ENCODE measurements at regions not wholly inside any gene's neighbourhood (a gene's known extent, or its start where the extent isn't known, plus 50 kb on each side); places are given as distances from the start of the nearest gene placed in this dataset.

- no peak for DNase-seq (ENCODE audit: low spot score)
- Mint-ChIP-seq H3K4me3 (ENCODE audit: low read depth) (no peak overlapping the region), H3K4me1 (ENCODE audit: low read depth) (no peaks in the 10 kb centered on the region), H3K27ac (no peak overlapping the region), H3K36me3 (ENCODE audit: low read depth) (no peaks in the 10 kb centered on the region), H3K9me3 (no peaks in the 10 kb centered on the region), H3K27me3 (ENCODE audit: low read depth) (no peaks in the 10 kb centered on the region)
- intact Hi-C loops (cut with micrococcal nuclease), result no loop called here
Measured at GRCh38 chr5:171705036-171705435, 80.6 kb upstream of the SMIM23 start.

GRCh38 chr5:171705830-171706468 is 79.7 kb upstream of the SMIM23 start:
- no peaks in the 10 kb centered on the region for H3K9me3 Mint-ChIP-seq
- no peaks in the 10 kb centered on the region for H3K36me3 Mint-ChIP-seq (ENCODE audit: low read depth)
- intact Hi-C loops (cut with micrococcal nuclease), result no loop called here
- DNase-seq (ENCODE audit: low spot score), result no peak
- H3K27ac Mint-ChIP-seq, result no peak overlapping the region
- H3K27me3 Mint-ChIP-seq (ENCODE audit: low read depth), result no peaks in the 10 kb centered on the region
- no peak overlapping the region for H3K4me3 Mint-ChIP-seq (ENCODE audit: low read depth)
- no peaks in the 10 kb centered on the region for H3K4me1 Mint-ChIP-seq (ENCODE audit: low read depth)

GRCh38 chr5:171706736-171707441 is 78.7 kb upstream of the SMIM23 start:
- Mint-ChIP-seq H3K27ac (no peak overlapping the region), H3K9me3 (no peaks in the 10 kb centered on the region), H3K4me1 (ENCODE audit: low read depth) (no peaks in the 10 kb centered on the region), H3K27me3 (ENCODE audit: low read depth) (no peaks in the 10 kb centered on the region), H3K4me3 (ENCODE audit: low read depth) (no peak overlapping the region), H3K36me3 (ENCODE audit: low read depth) (no peaks in the 10 kb centered on the region)
- intact Hi-C loops (cut with micrococcal nuclease), result no loop called here
- no peak for DNase-seq (ENCODE audit: low spot score)

- Mint-ChIP-seq H3K36me3 (ENCODE audit: low read depth) (no peaks in the 10 kb centered on the region), H3K9me3 (no peaks in the 10 kb centered on the region), H3K4me1 (ENCODE audit: low read depth) (no peaks in the 10 kb centered on the region), H3K27me3 (ENCODE audit: low read depth) (no peaks in the 10 kb centered on the region), H3K27ac (no peak overlapping the region), H3K4me3 (ENCODE audit: low read depth) (no peak overlapping the region)
- intact Hi-C loops (cut with micrococcal nuclease), result no loop called here
- DNase-seq (ENCODE audit: low spot score), result no peak
Measured at GRCh38 chr5:171707442-171707792, 78.2 kb upstream of the SMIM23 start.

- Mint-ChIP-seq H3K9me3 (no peaks in the 10 kb centered on the region), H3K27ac (no peak overlapping the region), H3K36me3 (ENCODE audit: low read depth) (no peaks in the 10 kb centered on the region), H3K4me3 (ENCODE audit: low read depth) (no peak overlapping the region), H3K4me1 (ENCODE audit: low read depth) (no peaks in the 10 kb centered on the region), H3K27me3 (ENCODE audit: low read depth) (no peaks in the 10 kb centered on the region)
- DNase-seq (ENCODE audit: low spot score), result no peak
- intact Hi-C loops (cut with micrococcal nuclease), result no loop called here
Measured at GRCh38 chr5:171709930-171710329, 75.7 kb upstream of the SMIM23 start.

- Mint-ChIP-seq H3K4me3 (ENCODE audit: low read depth) (no peak overlapping the region), H3K27me3 (ENCODE audit: low read depth) (no peaks in the 10 kb centered on the region), H3K4me1 (ENCODE audit: low read depth) (no peaks in the 10 kb centered on the region), H3K27ac (no peak overlapping the region), H3K36me3 (ENCODE audit: low read depth) (no peaks in the 10 kb centered on the region), H3K9me3 (no peaks in the 10 kb centered on the region)
- DNase-seq (ENCODE audit: low spot score), result no peak
- intact Hi-C loops (cut with micrococcal nuclease), result no loop called here
Measured at GRCh38 chr5:171710451-171711024, 75.1 kb upstream of the SMIM23 start.

GRCh38 chr5:171711571-171711970 is 74.0 kb upstream of the SMIM23 start:
- no peaks in the 10 kb centered on the region for H3K4me1 Mint-ChIP-seq (ENCODE audit: low read depth)
- intact Hi-C loops (cut with micrococcal nuclease), result no loop called here
- no peak for DNase-seq (ENCODE audit: low spot score)
- no peak overlapping the region for H3K27ac Mint-ChIP-seq
- no peaks in the 10 kb centered on the region for H3K36me3 Mint-ChIP-seq (ENCODE audit: low read depth)
- H3K27me3 Mint-ChIP-seq (ENCODE audit: low read depth), result no peaks in the 10 kb centered on the region
- H3K4me3 Mint-ChIP-seq (ENCODE audit: low read depth), result no peak overlapping the region
- H3K9me3 Mint-ChIP-seq, result no peaks in the 10 kb centered on the region

- no peaks in the 10 kb centered on the region for H3K36me3 Mint-ChIP-seq (ENCODE audit: low read depth)
- no peak overlapping the region for H3K4me3 Mint-ChIP-seq (ENCODE audit: low read depth)
- no peaks in the 10 kb centered on the region for H3K4me1 Mint-ChIP-seq (ENCODE audit: low read depth)
- no peaks in the 10 kb centered on the region for H3K9me3 Mint-ChIP-seq
- no peak for DNase-seq (ENCODE audit: low spot score)
- intact Hi-C loops (cut with micrococcal nuclease), result no loop called here
- H3K27ac Mint-ChIP-seq, result no peak overlapping the region
- no peaks in the 10 kb centered on the region for H3K27me3 Mint-ChIP-seq (ENCODE audit: low read depth)
Measured at GRCh38 chr5:171712616-171713015, 73.0 kb upstream of the SMIM23 start.

- Mint-ChIP-seq H3K27me3 (ENCODE audit: low read depth) (no peaks in the 10 kb centered on the region), H3K27ac (no peak overlapping the region), H3K9me3 (no peaks in the 10 kb centered on the region), H3K36me3 (ENCODE audit: low read depth) (no peaks in the 10 kb centered on the region), H3K4me1 (ENCODE audit: low read depth) (no peaks in the 10 kb centered on the region), H3K4me3 (ENCODE audit: low read depth) (no peak overlapping the region)
- intact Hi-C loops (cut with micrococcal nuclease), result no loop called here
- no peak for DNase-seq (ENCODE audit: low spot score)
Measured at GRCh38 chr5:171713152-171713551, 72.5 kb upstream of the SMIM23 start.

GRCh38 chr5:171714261-171714660 is 71.4 kb upstream of the SMIM23 start:
- H3K4me3 Mint-ChIP-seq (ENCODE audit: low read depth), result no peak overlapping the region
- no peaks in the 10 kb centered on the region for H3K9me3 Mint-ChIP-seq
- intact Hi-C loops (cut with micrococcal nuclease), result no loop called here
- no peaks in the 10 kb centered on the region for H3K36me3 Mint-ChIP-seq (ENCODE audit: low read depth)
- no peak for DNase-seq (ENCODE audit: low spot score)
- H3K27ac Mint-ChIP-seq, result no peak overlapping the region
- H3K4me1 Mint-ChIP-seq (ENCODE audit: low read depth), result no peaks in the 10 kb centered on the region
- no peaks in the 10 kb centered on the region for H3K27me3 Mint-ChIP-seq (ENCODE audit: low read depth)

GRCh38 chr5:171714851-171715250 is 70.8 kb upstream of the SMIM23 start:
- intact Hi-C loops (cut with micrococcal nuclease), result no loop called here
- H3K4me1 Mint-ChIP-seq (ENCODE audit: low read depth), result no peaks in the 10 kb centered on the region
- no peak for DNase-seq (ENCODE audit: low spot score)

GRCh38 chr5:171715551-171715950 is 70.1 kb upstream of the SMIM23 start:
- Mint-ChIP-seq H3K4me3 (ENCODE audit: low read depth) (no peak overlapping the region), H3K36me3 (ENCODE audit: low read depth) (no peaks in the 10 kb centered on the region), H3K9me3 (no peaks in the 10 kb centered on the region), H3K27ac (no peak overlapping the region), H3K4me1 (ENCODE audit: low read depth) (no peaks in the 10 kb centered on the region), H3K27me3 (ENCODE audit: low read depth) (no peaks in the 10 kb centered on the region)
- intact Hi-C loops (cut with micrococcal nuclease), result no loop called here
- no peak for DNase-seq (ENCODE audit: low spot score)

More at GRCh38 chr5:171714851-171715250, 70.8 kb upstream of the SMIM23 start:
- Mint-ChIP-seq H3K36me3 (ENCODE audit: low read depth) (no peaks in the 10 kb centered on the region), H3K27ac (no peak overlapping the region), H3K27me3 (ENCODE audit: low read depth) (no peaks in the 10 kb centered on the region), H3K9me3 (no peaks in the 10 kb centered on the region), H3K4me3 (ENCODE audit: low read depth) (no peak overlapping the region)

- no peaks in the 10 kb centered on the region for H3K9me3 Mint-ChIP-seq
Measured at GRCh38 chr5:171720086-171720485, 65.5 kb upstream of the SMIM23 start.

More at GRCh38 chr5:171720086-171720485, 65.5 kb upstream of the SMIM23 start:
- Mint-ChIP-seq H3K4me1 (ENCODE audit: low read depth) (no peaks in the 10 kb centered on the region), H3K27me3 (ENCODE audit: low read depth) (no peaks in the 10 kb centered on the region), H3K36me3 (ENCODE audit: low read depth) (no peaks in the 10 kb centered on the region), H3K27ac (no peak overlapping the region), H3K4me3 (ENCODE audit: low read depth) (no peak overlapping the region)
- no peak for DNase-seq (ENCODE audit: low spot score)
- intact Hi-C loops (cut with micrococcal nuclease), result no loop called here

Measured in activated T-helper 2 cell treated with anti-CD3 and anti-CD28 coated beads, Interferon-gamma antibody, Interleukin-2, Interleukin-4, amounts not matched to agents 10 μg/mL and 5 μg/mL and 100 μg/mL, durations not matched to agents 14 hours and 24 hours and 36 hours (primary cell).